ENCODE measurements at regions not wholly inside any gene's neighbourhood (a gene's known extent, or its start where the extent isn't known, plus 50 kb on each side); places are given as distances from the start of the nearest gene placed in this dataset.
A peak's percentile ranks its signal among the peaks of the same experiment; 100 is the strongest.

DNA sequence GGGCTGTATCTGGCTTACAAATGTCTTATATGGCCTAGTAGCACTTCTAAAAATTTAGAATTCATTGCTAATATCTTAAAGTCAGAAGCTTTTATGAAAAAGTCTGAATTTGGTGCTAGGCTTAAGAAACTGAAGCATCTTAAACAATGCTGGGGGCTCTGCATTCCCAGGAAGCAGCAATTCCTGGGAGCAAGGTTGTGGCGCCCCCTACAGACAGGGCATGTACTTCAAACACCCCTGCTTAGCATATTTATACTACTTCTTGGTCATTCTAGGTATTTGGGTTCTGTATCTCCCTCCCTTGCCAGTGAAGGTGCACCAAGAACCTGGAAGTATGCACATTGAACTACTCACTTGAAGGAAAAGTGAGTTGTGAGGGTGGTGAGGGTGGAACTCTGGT lies 64.6 kb upstream of the GRIA1 start:
- TF ChIP-seq RAD21 (IDR thresholded peaks at IDR 0.05; ENCODE audit: low read depth) (peak; percentile 42), EP300 (IDR thresholded peaks at IDR 0.05; ENCODE audit: borderline replicate concordance) (no peak), TCF12 (IDR thresholded peaks at IDR 0.05; ENCODE audit: low read depth) (no peak), ZBTB7A (IDR thresholded peaks at IDR 0.05; ENCODE audit: low read depth) (no peak), FOXM1 (IDR thresholded peaks at IDR 0.05; ENCODE audit: borderline replicate concordance, low read depth) (no peak), REST (IDR thresholded peaks at IDR 0.05; ENCODE audit: low read depth) (no peak), CREB1 (IDR thresholded peaks at IDR 0.05; ENCODE audit: low read depth) (no peak)

All from Ishikawa (cell line).